Activated CD4-positive, alpha-beta T cell treated with anti-CD3 and anti-CD28 coated beads, Interleukin-2, amount 50 U/mL, for 1 hour (primary cell): ENCODE measurements at regions not wholly inside any gene's neighbourhood (a gene's known extent, or its start where the extent isn't known, plus 50 kb on each side); places are given as distances from the start of the nearest gene placed in this dataset.

ENCODE experiments used
- DNase-seq: peaks from one replicate; pipeline ENCODE4 v3.0.0-alpha.2; 2020

- DNase-seq = no peak
Observed at GRCh38 chr7:32428546-32428945, 61.6 kb downstream of the LSM5 start.

- DNase-seq = peak; percentile 44
Observed at GRCh38 chr7:32427769-32428291, 62.4 kb downstream of the LSM5 start.

- DNase-seq = no peak
Observed at GRCh38 chr7:32416846-32417245, 73.3 kb downstream of the LSM5 start.

DNA sequence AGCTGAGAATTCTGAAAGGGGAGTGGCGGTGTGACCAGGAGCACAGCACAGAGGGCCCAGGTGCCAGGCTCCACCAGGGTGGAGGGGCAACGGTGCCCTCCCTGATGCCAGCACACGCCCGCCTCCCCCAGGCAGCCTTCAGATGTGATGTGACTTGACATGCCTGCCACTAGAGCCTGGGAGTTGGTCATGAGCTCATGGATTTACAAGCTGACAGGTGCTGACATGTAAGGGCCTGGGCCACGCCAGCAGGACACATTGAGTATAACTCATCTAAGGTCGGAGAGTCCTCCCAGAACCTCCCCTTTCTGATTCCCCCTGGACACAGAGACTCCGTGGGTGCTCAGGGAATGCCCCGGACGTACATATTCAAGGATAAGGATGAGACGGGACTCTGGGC lies 74.2 kb downstream of the LSM5 start:
- DNase-seq = no peak

DNA sequence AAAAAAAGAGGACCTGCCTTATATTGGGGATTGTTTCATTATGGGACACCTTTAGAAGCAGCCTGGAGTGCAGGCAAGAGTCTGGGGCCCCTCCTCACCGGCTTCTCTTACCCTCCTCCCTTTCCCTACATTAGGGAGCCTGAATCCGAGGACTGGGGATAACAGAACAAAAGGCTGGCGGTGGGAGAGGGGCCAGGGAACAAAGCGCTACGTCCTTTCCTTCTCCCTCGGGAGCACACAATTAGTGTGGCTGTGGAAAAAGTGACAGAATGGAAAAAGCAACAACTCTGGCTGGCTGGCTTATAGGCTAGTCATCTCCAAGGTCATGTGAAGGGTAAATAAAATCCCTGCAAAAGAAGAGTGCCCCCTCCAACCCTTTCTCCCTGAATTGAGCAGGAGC lies 74.7 kb downstream of the LSM5 start:
- no peak for DNase-seq

DNA sequence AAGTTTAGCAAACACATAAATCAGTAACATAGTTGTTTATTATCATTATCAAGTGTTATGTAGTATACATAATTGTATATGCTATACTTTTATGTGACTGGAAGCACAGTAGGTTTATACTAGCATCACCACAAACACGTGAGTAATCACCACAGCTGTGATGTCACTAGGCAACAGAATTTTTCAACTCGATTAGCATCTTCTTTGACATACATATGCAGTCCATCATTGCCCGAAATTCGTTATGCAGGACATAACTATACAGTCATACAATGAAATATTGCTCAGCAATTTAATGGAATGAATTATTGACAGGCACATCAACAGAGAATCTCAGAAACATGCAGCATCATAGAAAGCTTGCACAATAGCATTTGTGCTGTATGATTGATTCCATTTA lies 77.7 kb downstream of the LSM5 start:
- DNase-seq = no peak

GRCh38 chr7:32410545-32410944 lies 79.6 kb downstream of the LSM5 start:
- no peak for DNase-seq

DNA sequence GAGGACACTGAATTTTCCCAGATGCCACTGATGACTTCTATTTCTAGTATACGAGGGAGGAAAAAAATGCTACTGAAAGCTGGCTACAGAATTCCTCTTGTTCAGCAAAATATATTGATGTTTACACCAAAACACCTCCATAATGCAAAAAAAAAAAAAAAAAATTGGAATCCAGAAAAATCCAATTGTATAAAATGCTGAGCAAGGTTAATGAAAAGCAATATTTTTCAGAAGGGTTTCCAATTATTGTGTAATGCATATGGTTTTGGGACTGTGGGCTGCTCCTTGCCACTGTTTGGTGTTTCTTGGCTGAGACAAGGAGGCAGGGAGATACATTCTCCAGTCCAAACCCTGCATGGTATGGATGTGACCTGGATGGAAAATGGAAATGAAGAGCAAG lies 83.8 kb downstream of the LSM5 start:
- DNase-seq = no peak

DNA sequence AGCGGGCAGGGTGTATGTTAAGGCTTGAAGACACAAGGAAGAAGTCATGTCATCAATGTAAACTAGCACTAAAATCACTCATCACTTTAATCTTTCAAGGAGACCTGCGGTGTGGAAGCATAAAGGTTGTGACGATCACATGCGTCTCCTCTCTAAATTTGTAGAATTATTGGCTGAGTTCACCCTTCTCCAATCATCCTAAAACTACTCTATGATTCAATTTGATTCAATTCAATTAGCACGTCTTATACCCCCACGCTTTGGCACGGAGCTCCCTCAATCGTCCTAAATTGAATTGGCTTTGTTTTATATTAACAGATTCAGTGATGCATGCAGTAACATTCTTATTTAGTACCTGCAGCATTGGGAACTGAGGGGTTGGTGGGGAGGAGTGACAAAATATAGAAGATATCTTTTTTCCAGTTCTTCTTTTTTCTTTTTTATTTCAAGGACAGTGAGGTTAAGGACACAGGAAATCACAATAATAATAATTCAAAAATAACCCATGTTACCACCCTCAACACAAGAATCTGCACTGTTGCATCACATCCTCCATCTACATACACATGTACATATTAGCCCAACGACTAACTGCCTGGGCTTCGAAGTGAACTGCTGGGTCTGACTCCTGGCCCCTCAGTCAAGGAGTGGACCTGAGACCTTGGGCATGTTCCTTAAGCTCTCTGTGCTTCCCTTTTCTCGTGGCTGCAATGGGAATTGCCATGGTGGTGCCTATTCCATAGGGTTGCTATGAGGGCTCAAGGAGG lies 86.5 kb downstream of the LSM5 start:
- DNase-seq = no peak

- no peak for DNase-seq
Observed at GRCh38 chr7:32400676-32401075, 89.5 kb downstream of the LSM5 start.

- DNase-seq = no peak
Observed at GRCh38 chr7:32399311-32399710, 90.9 kb downstream of the LSM5 start.

DNA sequence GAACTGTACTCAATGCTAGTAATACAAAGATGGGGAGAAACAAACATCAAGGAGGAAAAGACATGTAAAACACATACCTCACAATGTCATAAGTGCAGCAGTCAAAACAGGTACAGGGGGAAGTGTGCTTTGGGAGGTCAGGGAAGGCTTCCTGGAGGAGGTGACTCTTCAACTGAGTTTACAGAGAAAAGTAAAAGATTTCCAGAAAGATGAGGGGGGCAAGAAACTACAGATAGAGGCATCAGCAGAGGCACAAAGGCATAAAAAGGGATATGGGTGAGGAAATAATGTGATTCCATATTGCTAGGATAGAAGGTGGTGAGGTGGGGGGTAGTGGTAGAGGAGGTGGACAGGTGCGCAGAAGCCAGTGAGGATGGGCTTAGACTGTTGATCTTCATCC lies 95.0 kb downstream of the LSM5 start:
- DNase-seq = no peak

DNA sequence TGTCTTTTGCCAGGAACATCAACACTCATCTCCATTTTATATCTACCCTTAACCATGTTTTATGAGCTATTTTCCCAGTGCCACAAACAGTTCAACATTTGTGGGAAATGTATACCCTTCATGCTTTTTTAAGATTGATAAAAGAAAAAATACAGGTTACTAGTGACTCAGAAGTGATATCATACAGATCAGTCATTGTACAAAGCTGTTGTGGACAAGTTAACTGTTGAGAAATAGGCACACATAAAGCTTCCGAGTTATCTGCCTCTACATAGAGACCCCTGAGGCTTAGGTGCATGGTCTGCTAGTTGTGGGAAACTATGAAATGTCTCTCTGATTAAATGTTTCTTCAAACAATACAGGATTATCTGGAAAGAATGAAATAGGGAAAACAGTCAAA lies 96.3 kb downstream of the LSM5 start:
- DNase-seq = no peak

- no peak for DNase-seq
Observed at GRCh38 chr7:32390210-32390609, 100.0 kb downstream of the LSM5 start.

DNA sequence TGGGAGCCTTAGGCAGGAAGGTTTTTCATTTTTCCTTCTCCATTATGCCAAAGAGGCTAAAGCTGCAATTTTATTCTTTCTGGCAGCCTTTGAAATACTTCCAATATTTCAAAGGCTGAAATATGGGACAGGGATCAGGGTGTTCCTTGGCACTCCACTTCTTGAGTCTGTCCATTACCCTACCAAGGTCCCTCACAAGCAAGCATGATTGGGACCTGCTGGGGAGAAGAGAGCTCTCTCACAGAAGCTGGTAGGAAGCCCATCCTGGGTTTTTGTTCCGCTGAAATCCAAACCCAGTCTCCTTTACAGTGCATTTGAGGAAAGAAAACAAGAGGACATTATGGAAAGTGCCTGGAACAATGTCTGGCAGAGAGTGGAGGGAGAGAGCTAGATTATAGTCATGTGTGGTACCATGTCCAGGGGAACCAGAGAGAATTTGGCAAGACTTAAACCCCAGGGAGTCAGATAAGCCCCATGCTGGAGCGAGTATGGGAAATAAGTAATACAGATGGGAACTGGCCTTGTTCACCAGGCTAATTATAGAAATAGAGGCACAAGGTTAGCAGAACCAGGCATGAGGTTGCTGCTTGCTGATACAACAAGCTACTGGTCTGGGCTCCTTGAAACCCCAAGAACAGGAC lies 104.7 kb downstream of the LSM5 start:
- DNase-seq = no peak

GRCh38 chr7:32381024-32381601 lies 109.1 kb downstream of the LSM5 start:
- DNase-seq = no peak

DNA sequence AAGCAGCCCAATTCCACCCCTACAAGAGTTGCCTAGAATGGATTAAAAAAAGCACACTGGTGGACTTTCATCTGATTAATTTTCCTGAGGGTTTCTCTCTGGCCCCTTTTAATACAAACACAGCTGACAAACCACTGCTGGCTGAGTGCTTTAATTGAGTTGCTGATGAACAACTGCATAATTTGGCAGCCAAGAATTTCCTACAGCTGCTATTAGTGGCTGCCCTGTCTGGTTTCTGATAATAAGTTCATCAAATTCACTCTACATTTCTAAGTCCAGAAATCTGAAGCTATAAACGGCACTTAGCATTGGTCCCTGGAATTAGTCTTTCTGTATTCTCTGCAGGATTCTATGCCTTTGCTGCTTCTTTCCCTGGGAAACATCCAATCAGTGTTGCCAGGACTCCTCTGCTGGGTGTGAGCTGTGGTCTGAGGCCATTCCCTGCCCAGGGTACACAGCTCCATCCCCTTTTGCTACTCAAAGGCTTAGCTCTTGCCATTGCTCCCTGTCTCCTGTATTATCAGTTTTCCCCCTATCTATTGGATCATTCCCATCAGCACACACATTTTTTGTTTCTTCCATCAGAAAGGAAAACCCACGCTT lies 110.6 kb downstream of the LSM5 start:
- DNase-seq = no peak

DNA sequence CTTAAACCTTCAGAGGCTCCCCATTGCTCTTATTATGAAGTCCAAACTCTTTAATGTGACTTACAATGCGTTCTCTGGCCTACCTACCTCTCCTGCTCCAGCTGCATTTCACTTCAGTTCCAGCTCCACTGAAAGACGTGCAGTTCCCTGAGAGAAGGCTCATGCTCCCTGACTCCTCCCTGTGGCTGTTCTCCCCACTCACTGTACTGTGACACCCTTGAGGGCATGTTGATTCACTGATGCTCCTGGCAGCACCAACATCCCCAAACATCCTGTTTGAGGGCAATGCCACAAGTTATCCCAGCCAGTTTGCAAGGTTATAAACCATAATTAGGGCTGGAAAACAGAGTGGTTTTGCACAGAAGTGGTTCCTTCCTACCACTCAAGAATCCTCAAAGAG lies 111.2 kb downstream of the LSM5 start:
- DNase-seq = no peak

- no peak for DNase-seq
Observed at GRCh38 chr7:32364581-32364980, 125.6 kb downstream of the LSM5 start.

- no peak for DNase-seq
Observed at GRCh38 chr7:32360127-32360526, 130.1 kb downstream of the LSM5 start.

DNA sequence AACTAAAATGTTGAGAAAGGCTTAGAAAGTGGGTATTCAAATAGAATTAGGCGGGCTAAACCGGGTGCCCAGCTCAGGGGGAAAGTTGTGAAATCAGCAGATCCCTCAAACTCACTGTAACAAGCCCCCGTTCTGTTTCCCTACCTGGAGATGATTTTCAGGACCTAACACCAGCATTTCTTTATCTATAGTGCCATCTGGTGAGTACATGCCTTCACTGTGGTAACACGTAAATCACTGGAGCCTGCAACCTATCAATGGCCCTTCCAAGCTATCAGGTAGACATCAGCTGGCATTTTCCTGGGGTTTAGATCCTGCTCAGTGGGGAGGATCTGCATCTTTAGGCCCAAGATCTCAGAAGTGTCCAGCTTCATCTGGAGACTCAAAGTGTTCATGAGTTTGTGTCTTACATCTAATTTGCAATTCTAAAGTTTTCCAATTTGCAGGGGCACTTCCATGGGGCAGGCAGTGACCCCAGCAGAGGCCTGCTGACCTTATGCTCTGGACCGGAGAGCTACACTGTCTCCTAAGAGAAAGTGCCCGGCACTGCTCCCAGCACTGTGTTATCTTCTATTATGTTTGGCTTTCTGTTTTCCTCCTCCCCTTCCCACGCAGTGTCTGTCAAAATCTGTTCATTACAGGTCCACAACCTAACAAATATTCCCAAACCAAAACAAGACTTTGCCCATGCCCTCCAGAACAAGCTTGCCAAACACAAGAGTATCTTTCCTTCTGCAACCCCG lies 132.5 kb downstream of the LSM5 start:
- no peak for DNase-seq

GRCh38 chr7:32347244-32347828 lies 142.8 kb downstream of the LSM5 start:
- DNase-seq = peak; percentile 6

- DNase-seq = no peak
Observed at GRCh38 chr7:32346253-32346652, 143.9 kb downstream of the LSM5 start.
